Suprapubic skin (tissue), 3 donors: ENCODE measurements at regions not wholly inside any gene's neighbourhood (a gene's known extent, or its start where the extent isn't known, plus 50 kb on each side); places are given as distances from the start of the nearest gene placed in this dataset.

ENCODE experiments used
- CTCF ChIP-seq, 2 donors: fragments of 200-600 bp in 1 of 2; fragments of 450-650 bp in 1 of 2; sonication (generic) in 1 of 2; IDR thresholded peaks; one replicate each; pipeline ENCODE4 v1.5.1; 2016 to 2019; ENCODE audit warnings: antibody characterized with exemption in 2 of 2, mild to moderate bottlenecking in 1 of 2, moderate library complexity in 1 of 2
- POLR2A ChIP-seq, 2 donors: fragments of 450-650 bp; IDR thresholded peaks; one replicate each; pipeline ENCODE4 v1.6.1; 2017; ENCODE audit warnings: antibody characterized with exemption in 2 of 2, mild to moderate bottlenecking in 2 of 2, moderate library complexity in 2 of 2

- TF ChIP-seq CTCF (IDR thresholded peaks at IDR 0.05) (no peak), POLR2A (IDR thresholded peaks at IDR 0.05) (no peak)
These were observed 146.8 kb downstream of the ATPSCKMT start for GRCh38 chr5:10102706-10103497.
